ENCODE measurements at regions not wholly inside any gene's neighbourhood (a gene's known extent, or its start where the extent isn't known, plus 50 kb on each side); places are given as distances from the start of the nearest gene placed in this dataset.

DNA sequence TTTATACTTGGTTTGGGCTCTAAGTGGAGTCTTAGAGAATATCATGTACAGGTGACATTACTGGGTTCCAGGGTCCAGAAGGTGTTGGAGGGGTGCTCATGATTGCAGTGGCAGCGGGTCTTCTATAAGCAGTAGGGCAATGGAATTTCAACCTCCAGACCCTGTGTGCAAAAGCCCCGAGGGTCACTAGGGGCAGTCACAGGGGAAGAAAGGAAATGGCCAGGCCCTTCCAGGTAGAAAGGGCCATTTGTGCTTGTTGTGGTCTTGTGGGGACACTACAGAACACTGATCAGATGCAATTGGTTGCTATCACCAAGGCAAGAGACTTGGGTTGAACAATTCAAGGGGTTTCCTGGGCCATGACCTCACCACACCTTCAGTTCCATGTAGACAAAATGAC is 283.4 kb downstream of the GADD45G start:
- no peak for DNase-seq

DNA sequence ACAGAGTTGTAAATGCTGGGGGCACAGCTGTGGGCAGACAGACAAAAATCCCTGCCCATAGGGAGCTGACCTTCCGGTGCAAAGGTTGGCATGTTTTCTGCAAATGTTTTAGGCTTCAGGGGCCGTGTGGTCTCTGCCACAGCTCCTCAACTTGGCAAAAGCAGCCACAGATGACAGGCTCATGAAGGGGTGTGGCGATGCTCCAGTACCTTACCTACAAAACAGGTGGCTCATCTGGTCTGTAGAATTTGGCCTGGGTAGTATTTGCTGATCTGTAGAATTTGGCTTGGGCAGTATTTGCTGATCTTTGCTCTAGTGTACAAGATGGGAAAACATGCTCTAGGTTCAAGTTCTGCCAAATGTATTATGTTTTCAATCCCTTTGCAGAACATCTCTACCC is 283.9 kb downstream of the GADD45G start:
- DNase-seq = no peak

DNA sequence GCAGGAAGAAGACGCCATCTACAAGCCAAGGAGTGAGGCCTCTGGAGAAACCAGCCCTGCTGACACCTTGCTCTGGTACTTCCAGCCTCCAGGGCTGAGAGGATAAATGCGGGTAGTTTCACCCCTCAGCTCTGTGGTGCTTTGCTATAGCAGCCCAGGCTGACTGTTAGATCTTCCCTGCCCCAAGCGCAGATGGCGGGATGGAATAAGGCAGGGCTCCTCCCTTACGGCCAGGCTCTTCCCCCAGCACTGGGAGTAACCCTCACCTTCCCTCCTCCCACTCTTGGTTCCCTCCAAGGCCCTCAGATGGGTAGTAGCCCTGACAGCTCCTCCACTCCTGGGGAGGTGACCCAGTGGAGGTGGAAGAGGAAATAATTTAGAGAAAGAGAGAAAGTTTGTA is 285.1 kb downstream of the GADD45G start:
- DNase-seq = no peak

DNA sequence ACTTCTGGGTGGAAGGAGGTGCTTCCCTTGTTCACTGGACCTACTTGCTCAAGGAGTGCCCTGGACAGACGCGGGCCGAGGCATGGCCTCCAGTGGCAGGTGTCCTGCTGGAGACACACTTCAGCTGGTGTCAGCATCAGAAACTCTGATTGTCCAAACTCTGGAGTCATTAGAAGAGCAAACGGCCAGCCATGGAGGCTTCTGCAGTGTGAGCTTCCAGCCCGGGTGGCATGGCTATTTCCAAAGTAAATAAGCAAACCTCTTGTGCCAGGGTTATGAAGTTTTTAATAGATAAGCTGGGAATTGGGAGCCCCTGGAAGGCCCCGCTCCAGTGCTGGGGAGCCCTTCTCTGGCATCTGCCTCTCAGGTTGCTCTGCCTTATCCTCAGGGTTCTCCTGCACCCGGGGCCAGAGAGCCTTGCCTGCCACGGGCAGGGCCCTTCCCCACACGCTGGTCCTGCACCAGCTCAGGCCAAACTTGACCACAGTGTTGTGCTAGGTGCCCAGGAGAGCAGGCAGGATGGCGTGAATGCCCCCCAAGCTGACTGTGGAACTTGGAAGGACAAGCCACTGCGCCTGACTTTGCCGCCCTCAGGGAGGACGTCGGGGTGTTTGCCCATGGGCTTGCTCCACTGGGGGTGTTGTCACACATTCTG is 285.6 kb downstream of the GADD45G start:
- DNase-seq = no peak

DNA sequence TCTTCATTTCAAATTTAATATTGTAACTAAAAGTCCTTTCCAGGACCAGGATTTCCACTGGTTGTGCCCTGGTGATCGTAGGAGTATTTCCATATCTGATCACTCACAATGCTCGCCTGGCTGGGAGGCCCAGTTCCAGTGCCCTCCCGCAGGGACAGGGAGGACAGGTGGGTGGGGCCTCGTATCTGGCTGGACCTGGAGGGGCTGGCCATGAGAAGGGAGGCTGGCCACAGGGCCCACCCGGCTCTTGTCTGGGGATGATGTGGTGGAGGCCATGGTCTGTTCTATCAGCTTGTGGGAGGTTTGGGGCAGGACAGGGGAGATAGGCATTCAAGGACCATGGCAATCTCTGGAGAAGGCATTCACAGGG is 286.4 kb downstream of the GADD45G start:
- no peak for DNase-seq

DNA sequence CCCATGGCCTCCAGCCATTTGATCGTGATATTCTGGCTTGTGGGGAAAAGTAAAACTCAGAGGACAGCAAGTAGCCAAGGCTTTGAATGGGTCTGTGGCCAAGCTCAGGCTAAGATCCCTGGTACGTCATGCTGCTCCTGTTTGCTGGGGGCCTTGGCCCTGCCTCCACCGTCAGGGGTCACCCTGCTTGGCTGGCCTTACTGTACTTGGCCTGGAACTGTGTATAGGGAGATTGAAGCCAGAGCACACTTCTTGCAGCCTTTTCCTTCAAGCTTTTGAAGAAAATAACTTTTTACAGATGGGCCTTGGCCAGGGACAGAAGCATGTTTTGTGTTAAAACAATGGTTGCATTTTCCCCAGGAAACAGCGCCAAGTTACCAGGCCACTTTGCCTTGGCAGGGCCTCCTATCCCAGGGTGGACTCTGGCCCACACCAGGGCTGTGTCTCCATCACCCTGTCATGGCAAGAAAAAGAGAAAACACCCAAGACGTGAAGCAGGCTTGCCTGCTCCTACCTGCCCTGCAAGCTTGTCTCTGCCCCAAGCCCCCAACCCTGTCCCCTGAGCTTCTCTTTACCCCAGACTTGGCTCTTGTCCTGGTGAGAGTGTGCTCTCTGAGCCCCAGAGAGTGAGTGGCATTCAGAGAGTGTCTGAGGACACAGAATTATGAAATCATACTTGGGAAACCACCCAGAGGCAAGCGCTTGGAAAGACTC is 286.9 kb downstream of the GADD45G start:
- no peak for DNase-seq

DNA sequence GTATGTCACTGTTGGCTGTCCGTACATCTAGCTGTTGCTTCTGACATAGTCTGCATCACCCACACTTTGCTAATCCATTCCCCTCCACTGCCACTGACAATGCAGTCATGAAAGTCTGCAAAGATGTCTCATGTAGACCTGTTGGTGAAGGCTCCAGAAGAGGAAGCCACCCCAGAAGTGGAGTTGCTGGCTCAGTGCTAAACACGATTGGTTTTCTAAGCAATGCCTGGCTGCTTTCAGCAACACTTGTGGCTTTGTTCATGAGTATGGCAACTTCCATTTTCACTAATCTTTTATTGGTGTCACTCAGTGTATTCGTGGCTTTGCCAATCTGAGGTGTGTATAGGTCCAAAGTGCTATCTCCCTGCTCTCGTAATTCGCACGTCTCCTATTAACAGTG is 288.1 kb downstream of the GADD45G start:
- DNase-seq = no peak

DNA sequence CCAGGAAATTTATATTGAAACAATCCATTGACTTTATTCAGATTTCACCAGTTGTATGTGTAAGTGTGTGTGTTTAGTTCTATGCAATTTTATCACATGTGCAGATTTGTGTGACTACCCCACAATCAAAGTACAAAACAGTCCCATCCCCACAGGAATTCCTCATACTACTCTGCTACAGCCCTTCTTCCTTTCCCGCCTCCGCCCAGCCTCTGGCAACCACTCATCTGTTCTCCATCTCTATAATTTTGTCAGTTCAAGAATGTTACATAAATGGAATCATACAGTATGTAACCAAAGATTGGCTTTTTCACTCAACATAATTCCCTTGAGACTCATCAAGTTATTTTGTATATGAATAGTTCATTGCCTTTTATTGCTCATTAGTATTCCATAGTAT is 289.1 kb downstream of the GADD45G start:
- no peak for DNase-seq

DNA sequence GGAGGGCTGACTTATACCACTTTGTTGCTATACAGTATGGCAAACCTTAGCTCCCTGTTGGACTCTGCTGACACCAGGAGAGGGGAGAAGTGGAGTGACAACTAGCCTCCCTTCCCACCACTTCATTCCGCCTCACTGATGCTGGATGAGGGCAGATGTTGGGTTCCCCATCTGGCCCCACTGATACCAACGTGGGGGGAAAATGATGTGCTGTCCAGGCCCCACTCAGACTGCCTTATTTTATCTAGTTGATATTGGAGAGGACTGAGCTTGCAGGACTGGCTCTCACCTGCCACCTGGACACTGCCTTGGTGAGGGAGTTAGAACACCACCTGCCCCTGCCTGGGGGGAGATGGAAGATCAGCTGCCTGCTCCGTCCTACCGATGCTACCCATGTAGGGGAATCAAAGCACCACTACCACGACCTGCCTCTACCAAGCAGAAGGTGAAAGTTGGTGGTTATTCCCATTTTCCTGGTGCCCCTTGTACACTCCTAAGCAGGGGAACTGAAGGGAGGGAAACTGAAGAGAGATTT is 292.1 kb downstream of the GADD45G start:
- DNase-seq = no peak

DNA sequence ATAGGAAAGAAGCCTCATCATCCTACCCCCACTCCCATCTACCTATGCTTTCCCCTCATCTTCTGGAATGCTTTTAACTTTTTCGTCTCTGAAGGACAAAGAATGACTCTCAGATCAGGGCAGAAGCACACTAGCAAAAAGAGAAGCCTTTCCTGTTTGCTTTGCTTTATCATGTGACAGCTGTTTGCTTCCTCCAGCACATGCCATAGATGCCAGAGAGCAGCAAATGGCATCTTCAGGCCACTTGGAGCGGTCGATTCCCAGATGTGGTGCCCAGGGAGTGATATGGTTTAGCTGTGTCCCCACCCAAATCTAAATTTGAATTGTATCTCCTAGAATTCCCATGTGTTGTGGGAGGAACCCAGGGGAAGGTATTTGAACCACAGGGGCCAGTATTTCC is 294.8 kb downstream of the GADD45G start:
- no peak for DNase-seq

DNA sequence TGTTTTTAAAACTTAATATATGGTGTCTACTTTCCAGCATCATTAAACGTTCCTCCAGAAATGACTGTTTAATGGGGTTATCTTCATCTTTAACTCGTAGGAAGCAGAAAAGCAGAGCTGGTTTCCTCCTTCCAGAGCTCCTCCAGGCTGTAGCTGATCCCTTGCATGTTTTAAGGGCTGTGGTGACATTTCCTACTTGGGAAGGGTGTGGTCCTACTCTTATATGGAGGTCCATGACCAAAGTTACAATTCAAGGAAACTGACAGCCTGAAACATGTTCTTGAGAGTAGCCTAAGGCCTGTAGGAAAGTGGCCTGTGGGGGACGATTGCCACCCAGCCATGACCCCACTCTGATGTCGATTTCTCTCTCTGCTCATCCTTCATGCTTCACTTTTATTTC is 297.1 kb downstream of the GADD45G start:
- DNase-seq = no peak

DNA sequence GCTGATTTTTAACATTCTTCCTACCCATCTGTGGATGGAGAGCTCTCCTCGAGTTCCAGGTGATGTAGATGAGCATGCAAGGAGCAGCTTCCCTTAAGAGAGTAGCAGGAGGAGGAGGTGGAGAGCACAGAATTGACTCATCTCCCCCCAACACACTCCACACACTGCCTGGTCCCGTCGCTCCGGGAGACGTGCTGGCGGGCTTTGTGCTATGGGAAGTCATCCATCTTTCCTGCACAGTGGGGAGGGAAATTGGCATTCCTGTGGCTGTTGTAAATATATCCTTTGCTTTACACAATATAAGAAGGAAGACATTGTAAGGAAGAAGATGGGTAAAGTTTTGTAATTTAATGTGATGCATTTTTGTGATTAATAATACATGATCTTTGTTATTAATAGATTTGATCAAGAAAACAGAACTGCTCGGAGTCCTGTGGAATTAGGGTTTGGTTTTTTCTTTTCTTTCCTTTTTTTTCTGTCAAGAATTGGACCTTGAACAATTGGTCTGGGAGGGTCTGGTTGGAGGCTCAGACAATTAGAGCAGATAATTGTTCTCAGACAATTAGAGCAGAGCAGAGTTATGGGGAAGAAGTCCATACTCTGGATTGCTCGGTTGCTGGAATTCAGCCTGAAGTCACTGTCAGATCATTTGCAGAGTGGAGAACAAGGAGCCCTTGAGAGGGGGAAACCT is 297.8 kb downstream of the GADD45G start:
- DNase-seq = no peak

DNA sequence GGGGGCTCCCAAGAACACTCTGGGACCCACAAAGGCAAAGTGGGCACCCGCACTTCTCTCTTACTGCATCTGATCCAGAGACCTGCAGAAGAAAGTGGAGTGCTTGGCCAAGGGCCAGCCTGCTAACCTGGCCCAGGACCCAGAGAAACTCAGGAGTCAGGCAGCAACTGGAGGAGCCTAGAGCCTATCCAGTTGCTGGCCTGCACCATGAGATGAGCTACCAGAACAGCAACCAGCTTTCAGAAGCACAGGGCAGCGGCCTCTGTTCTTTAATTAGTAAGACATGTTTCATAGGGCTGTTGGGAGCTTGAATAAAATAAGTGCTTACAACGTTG is 298.3 kb downstream of the GADD45G start:
- no peak for DNase-seq

DNA sequence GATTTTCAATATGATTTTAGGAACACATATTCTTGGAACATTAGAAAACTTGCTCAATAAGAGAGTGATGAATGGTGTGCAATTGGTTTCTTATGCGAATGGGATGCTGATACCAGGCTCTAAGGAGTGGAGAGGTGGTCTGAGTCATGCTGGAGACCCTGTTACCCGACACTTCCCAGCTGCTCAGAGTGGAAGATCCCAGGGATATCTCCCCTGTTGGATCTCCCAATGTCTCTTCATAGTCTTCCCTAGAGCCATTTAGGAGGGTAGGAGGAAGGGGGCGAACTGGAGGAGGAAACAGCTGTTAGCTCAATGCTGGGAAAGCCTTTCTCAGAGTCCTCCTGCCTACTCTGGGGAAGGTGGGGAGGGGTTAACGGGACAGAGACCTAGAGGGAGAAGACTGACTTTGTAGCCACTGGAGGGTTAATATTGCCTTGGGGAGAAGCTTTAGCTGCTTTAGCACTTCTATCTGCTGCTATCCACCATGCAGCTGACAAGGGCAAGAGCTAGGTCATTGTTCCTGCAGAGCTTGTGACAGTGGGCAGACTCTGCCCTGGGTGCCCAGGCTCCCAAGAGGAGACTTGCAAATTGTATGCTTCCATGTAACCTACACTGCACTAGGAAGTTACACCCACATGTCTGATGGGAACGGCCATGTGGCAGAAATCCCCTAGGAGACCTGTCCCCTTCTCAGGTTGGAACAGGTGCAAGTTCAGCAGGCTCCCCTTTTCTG is 301.0 kb downstream of the GADD45G start:
- DNase-seq = no peak

DNA sequence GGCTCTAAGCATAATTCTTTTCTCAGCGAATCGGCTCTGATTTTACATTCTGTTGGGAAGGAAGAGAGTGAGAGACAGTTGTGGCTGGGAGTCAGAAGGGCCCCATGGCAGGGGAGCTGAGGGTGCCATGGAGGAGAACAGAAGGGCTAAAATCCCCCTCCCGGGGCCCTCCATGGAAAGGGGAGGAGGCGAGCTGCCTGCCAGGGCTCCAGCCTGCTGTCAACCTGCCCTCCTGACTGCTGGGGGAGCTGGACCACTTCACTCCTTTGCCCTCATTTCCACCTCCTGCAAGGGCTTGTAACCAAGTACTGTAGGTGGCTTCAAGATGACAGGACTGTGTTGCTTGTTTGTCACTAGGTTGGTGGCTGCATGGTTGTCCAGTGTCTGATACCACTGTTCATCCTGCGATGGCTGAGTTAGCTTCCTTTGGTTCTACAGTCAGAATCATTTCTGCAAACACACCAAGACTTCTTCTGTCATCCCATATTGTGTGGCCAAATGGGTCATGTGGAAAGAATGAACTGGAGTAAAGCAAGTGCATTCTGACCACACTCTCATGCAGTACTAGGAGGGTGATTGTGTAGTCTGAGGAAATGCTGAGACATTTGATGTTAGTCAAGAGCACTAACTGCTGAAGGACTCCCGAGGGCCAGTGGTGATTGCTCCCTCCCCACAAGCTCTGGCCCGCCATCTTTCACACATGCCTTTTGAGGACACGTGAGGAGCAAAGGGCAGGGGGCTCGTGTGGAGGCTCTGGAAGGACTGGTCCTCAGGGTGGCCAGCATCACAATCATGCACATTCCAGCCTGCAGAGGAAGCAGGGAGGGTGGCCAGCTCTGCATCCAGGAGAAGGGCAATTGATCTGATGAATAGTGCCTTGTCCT is 307.2 kb downstream of the GADD45G start:
- DNase-seq = no peak

DNA sequence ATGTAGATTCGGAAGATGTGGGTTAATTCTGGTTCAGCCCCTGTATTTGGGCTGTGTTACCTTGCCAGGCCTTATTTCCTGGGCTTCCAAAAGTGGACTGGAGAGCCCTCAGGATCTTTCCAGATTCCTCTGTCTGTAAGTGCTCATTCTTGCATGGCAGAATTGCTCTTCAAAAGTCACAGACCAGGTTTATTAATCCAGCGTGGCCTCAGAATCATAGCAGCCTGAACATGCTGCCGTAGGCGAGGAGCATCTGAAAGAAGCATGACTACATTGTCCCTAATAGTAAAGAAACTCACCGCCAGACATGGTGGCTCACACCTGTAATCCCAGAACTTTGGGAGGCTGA is 307.8 kb downstream of the GADD45G start:
- DNase-seq = no peak

DNA sequence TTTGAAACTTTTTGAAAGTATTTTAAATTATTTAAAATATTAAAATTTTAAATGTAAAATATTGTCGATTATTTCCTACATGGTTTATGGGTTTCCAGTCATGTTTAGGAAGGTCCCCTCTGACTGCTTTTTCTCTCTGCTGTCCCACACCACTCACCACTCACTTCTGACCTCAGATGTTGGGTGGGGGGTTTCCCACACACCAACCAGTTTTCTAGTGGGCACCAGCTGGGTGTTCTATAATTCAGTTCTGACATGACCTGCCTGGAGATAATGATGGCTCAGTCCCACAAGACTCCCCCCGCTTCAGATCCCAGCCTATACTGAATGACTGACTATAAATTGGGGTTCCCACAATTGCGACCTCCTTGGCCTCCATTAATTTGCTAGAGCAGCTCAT is 310.4 kb downstream of the GADD45G start:
- DNase-seq = no peak

DNA sequence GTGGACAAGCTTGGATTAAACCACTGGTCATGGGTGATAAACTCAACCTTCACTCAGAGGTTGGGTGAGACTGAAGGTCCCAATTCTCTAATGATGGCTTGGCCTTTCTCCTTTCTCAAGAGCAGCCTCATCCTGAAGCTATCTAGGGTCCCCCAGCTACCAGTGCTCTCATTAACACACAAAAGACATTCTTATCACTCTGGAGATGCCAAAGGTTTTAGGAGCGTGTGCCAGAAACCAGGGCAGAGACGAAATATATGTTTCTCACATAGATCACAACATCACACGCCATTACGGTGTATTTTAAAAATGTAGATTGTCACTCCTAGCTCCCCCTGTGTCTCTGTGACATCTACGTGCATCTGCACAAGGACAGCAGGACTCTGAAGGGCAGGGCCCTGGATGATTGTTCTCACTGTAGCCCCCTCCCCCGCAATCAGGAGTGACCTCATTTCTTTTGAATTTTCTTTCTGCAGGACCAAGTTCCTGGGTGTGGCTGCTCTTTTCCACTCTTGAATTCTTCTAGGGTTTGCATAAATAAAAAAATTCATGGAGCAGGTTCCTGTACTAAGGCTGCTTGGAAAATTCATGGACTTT is 311.3 kb downstream of the GADD45G start:
- no peak for DNase-seq

DNA sequence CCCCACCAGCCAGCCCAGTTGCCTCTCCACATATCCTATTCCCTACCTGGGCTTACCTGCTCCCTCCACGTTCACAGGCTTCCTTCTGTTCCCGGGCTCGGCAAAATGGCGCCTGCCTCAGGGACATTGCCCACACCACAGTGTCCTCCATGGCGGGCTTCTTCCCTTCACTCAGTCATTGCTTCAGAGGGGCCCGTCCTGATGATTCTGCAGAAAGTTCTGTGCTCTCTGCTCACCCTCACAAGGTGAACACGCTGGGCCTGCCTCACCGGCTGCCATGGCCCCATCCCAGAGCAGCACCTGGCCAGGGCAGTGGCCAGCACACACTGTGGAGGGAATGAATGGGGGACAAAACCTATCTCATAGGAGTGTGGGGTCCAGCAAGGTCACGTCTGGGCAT is 313.0 kb downstream of the GADD45G start:
- DNase-seq = no peak

DNA sequence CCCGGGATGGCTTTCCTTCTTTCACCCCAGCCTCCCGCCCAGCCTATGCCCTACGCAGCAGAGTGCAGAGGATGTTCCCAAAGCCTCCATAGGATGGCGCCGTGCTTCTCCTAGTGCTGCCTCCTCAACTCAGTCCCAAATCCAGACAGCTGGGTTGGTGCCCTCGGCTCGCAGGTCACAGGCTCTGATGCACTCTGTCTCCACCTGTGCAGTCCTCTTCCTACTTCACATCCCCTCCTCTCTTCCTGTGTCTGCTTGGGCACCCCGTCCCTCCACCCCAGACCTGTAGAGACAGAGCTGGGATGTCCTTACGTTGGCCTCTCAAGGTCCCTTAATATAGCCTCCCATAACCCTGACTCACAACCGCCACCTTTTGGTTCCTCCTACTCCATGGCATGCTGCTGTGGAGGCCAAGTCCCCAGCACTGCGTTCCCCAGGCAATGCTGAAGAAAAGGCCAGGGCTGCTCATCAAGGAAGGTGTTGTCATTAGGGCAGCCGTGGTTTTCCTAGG is 314.4 kb downstream of the GADD45G start:
- DNase-seq = no peak

DNA sequence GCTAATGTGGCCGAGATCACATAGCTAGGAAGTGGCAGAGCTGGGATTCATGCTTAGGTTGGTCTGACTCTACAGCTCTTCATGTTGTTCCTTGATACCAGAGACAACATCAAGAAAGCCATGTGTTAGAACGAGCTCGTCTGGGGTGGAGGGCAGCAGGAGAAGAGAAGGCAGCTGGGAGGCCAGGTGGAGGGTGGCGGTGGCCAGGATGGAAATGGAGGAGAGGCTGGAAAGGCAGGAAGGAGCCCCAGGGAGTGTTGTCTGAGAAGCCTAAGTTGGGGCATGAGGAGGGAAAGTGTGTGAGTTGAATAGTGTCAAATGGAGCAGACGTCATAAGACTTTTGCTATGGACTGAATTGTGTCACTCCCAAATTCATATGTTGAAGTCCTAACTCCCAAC is 315.3 kb downstream of the GADD45G start:
- no peak for DNase-seq

DNA sequence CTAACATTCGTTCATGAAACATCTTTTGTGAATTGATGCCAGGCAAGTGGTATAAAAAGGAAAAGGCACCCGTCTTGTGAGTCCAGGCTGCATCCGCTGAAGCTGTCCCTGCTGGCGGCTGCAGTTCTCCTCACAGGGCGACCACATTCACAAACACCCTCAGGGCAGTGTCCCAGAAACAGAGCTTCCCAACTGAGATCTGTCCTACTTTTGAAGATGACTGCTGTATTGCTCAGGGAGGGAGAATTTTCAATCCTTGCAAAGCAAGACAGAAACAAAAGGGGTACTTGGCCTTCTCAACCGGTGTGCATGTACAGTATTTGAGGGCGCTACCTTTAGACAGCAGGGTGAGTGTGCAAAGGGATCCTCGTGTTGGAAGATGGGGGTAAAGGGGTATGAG is 316.1 kb downstream of the GADD45G start:
- DNase-seq = no peak
